ENCODE measurements at regions not wholly inside any gene's neighbourhood (a gene's known extent, or its start where the extent isn't known, plus 50 kb on each side); places are given as distances from the start of the nearest gene placed in this dataset.

DNA sequence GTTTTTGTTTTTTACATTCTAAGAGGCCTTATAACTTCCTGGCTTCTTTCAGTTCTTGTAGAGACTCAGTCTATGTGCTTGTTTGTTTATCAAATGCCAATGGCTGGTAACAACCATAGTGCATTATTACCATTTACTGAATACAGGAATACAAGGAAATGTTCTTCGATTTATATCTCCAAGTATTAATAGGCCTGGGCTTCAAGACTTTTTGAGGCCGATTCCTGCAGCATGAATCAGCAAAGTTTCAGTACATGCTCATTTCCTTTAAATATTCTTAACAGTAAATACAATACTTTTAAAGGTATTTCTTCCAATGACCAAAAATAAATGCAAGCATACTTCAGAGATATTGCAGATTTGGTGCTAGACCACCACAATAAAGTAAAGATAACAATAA, 535.3 kb downstream of the EFNA5 start:
- no peaks in the 10 kb centered on the region for H3K27me3 ChIP-seq (ENCODE audit: insufficient read depth, low read length)
- no peak overlapping the region for H2BK20ac ChIP-seq (ENCODE audit: low read depth, low read length, poor library complexity, severe bottlenecking)
- peaks cover 5 to 23% (median 6%) of the 10 kb centered on the region in 3 experiments; a peak in 5 of 7 replicates for H3K36me3 Mint-ChIP-seq (ENCODE audit: insufficient read depth in 1 of 3, low read depth in 3 of 3)
- peaks cover 24 to 27% of the 10 kb centered on the region in 2 experiments for H3K9me3 Mint-ChIP-seq
- no peak overlapping the region for H3T11ph ChIP-seq (ENCODE audit: low read length)
- H3K4me2 ChIP-seq (ENCODE audit: insufficient read depth, insufficient read length, low read length) = no peak overlapping the region
- DNase-seq = no peak
- no peak overlapping the region for H2AK5ac ChIP-seq (ENCODE audit: insufficient read length, low read length)
- no peak overlapping the region for H3K18ac ChIP-seq (ENCODE audit: insufficient read length, low read depth, low read length)
- no peak overlapping the region for H2BK15ac ChIP-seq (ENCODE audit: low read depth, low read length)
- H4K20me1 ChIP-seq (ENCODE audit: control insufficient read depth, insufficient read depth, insufficient read length) = no peaks in the 10 kb centered on the region
- H3K4me1 ChIP-seq (ENCODE audit: insufficient read depth, low read length) = no peaks in the 10 kb centered on the region
- no peaks in the 10 kb centered on the region for H3K9me3 ChIP-seq (ENCODE audit: control insufficient read depth, low read depth, low read length)
- TF ChIP-seq, protein P1, sequence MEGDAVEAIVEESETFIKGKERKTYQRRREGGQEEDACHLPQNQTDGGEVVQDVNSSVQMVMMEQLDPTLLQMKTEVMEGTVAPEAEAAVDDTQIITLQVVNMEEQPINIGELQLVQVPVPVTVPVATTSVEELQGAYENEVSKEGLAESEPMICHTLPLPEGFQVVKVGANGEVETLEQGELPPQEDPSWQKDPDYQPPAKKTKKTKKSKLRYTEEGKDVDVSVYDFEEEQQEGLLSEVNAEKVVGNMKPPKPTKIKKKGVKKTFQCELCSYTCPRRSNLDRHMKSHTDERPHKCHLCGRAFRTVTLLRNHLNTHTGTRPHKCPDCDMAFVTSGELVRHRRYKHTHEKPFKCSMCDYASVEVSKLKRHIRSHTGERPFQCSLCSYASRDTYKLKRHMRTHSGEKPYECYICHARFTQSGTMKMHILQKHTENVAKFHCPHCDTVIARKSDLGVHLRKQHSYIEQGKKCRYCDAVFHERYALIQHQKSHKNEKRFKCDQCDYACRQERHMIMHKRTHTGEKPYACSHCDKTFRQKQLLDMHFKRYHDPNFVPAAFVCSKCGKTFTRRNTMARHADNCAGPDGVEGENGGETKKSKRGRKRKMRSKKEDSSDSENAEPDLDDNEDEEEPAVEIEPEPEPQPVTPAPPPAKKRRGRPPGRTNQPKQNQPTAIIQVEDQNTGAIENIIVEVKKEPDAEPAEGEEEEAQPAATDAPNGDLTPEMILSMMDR (conservative IDR thresholded peaks at IDR 0.05) = no peak
- no peak overlapping the region for H2BK120ac ChIP-seq (ENCODE audit: low read depth, low read length, poor library complexity, severe bottlenecking)
- no peak overlapping the region for H3K14ac ChIP-seq (ENCODE audit: insufficient read depth, low read length)
- WGBS (ENCODE audit: extremely low coverage, insufficient read length, low lambda C conversion rate) = no CpG with 5 or more reads among the region's 2 CpGs
- H3K4me3 Mint-ChIP-seq = no peak overlapping the region
- H3K23me2 ChIP-seq (ENCODE audit: insufficient read length, low read depth, low read length, poor library complexity, severe bottlenecking) = no peaks in the 10 kb centered on the region
- no peaks in the 10 kb centered on the region for H3K4me1 Mint-ChIP-seq
- no peaks in the 10 kb centered on the region for H3K79me2 ChIP-seq (ENCODE audit: insufficient read depth, low read length)
- H2BK12ac ChIP-seq (ENCODE audit: insufficient read length, low read depth, low read length) = no peak overlapping the region
- no peak overlapping the region for H3K9ac ChIP-seq (ENCODE audit: extremely low read depth, insufficient read length, low read length)
- H3K27ac Mint-ChIP-seq = no peak overlapping the region
- H4K5ac ChIP-seq (ENCODE audit: insufficient read length, low read depth, low read length) = no peak overlapping the region
- no peak overlapping the region for H2AFZ ChIP-seq (ENCODE audit: low read length)
- H3K27me3 Mint-ChIP-seq (ENCODE audit: low read depth) = no peaks in the 10 kb centered on the region
- no peak overlapping the region for H3K56ac ChIP-seq (ENCODE audit: insufficient read length, low read depth, low read length)
- no peak overlapping the region for H3K27ac ChIP-seq (ENCODE audit: insufficient read length, low read depth, low read length)
- no peaks in the 10 kb centered on the region for H3K79me1 ChIP-seq (ENCODE audit: insufficient read depth, low read depth, low read length, poor library complexity, severe bottlenecking)
- no peak overlapping the region for H4K8ac ChIP-seq (replicated peaks; ENCODE audit: insufficient read length, low read depth, low read length)
- no peak overlapping the region for H3K4ac ChIP-seq (ENCODE audit: low read depth, low read length)
- no peak overlapping the region for H3K23ac ChIP-seq (ENCODE audit: insufficient read length, low read depth, low read length)
- H4K91ac ChIP-seq (ENCODE audit: insufficient read length, low read depth, low read length) = no peak overlapping the region
- no peak overlapping the region for H2BK5ac ChIP-seq (ENCODE audit: insufficient read length, low read length)
